Activated CD4-positive, alpha-beta T cell treated with anti-CD3 and anti-CD28 coated beads for 4 hours (primary cell): ENCODE measurements at regions not wholly inside any gene's neighbourhood (a gene's known extent, or its start where the extent isn't known, plus 50 kb on each side); places are given as distances from the start of the nearest gene placed in this dataset.

Experiments
- DNase-seq, 2 donors: peaks; one replicate each; pipeline ENCODE4 v3.0.0-alpha.2; 2020

DNA sequence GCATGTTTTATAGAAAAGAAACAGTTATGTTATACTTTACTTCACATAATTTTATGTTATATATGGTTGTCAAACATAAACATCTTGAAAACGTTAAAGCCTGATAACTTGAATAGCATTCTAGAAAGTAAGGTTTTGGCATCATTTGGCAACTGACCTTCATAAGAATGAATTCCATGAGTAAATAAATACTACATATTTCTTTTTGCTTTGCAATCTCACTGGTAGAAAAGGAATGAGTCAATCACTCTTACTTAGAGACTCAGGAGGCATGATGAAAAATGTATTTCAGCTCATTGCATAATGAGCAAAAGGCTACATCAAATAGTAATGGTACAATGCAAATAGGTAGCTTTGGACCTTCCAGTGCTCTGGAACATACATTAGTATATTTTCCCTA is 1381.9 kb downstream of the EFNB2 start:
- no peak for DNase-seq

DNA sequence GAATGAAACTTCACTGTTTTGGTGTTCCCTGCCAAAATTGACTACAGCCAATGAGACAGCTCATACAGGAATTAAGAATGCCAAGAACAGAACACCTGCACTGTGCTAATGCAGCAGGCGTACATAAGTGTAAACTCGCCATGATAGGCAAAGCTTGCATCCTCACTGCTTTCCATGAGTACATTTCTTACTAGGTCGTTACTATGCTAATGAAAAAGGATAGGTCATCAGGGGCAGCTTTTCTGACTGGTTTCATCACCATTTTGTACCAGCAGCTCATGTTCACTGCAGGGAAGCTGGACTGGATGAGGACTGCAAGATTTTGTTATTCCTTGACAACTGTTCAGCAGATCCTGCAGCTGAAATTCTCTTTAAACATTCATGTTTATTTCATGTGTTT is 1383.8 kb downstream of the EFNB2 start:
- no peak for DNase-seq

DNA sequence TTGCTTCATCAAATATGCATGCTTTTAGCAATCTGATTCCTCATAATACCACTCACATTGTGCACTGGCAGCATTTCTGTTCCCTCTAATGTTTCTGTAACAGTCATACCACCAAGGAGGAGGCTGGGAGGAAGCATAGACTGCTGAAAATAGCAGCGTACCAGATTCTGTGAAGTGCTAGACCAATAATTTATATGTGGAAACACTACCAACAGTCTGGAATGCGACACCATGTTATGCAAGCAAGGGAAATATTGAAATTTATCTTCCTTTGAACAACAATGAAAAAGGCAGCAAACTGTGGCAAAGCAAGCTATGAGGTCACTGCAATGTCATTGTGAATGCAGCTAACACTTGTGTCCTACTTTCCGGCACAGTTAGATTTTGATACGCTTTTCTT is 1388.0 kb downstream of the EFNB2 start:
- no peak for DNase-seq

- no peak for DNase-seq
Observed at GRCh38 chr13:105144936-105145335, 1390.5 kb downstream of the EFNB2 start.

GRCh38 chr13:105144020-105144419 is 1391.4 kb downstream of the EFNB2 start:
- DNase-seq, result no peak

- DNase-seq, result no peak
Observed at GRCh38 chr13:105142556-105142955, 1392.9 kb downstream of the EFNB2 start.

GRCh38 chr13:105139380-105140285 is 1395.8 kb downstream of the EFNB2 start:
- peak; percentile 47 to 51 for DNase-seq

GRCh38 chr13:105139048-105139379 is 1396.4 kb downstream of the EFNB2 start:
- no peak for DNase-seq

DNA sequence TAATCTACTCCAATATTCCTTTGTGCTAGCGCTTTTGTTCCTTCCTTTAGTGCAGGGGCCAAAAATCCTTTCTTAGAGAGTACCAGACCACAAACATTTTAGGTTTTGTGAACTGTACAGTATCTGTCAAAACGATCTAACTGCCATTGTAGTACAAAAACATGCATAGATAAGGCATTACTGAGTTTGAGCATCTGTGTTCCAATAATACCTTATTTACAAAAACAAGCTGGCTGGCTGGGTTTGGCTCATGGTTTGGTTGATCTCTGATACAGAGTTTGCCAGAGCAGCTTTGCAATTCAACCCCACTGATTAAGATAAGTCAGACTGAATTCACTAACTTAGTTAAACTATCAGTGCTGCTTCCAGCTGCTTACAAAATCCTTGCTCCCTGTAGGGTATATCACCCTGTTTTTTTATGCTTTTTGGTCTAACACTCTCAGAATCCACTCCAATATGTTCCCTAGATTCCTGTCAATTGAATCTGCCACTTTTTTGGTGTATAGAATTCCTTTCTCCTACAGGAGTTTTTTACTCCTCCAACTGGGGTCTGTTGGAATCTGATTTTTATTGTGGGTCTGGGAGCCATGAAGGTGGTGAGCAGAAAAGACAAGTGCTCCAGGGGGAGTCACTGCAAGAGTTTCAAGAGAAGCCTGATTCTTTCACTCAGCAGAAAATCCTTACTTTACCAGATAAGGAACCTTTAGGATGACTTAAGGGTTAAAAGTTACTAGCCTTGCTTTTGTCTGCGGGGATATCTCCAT is 1399.4 kb downstream of the EFNB2 start:
- no peak for DNase-seq

DNA sequence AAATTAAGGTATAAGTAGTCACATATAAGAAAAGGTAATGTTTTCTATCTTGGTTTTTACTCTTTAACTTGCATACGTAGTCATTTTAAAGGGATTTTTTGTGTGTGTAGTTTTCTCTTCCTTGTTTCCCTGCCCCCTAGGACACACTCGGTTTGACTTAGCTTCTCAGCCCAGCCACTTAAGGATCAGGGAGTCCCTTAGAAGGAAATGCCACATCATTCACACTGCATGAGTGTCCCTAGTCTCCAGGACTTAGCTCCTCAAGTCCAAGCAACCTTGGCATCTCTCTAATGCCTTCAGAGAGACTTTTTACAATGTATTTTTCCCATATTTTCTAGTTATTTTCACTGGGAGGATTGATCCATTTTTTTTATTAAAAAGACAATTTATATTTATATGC is 1407.7 kb downstream of the EFNB2 start:
- no peak for DNase-seq

DNA sequence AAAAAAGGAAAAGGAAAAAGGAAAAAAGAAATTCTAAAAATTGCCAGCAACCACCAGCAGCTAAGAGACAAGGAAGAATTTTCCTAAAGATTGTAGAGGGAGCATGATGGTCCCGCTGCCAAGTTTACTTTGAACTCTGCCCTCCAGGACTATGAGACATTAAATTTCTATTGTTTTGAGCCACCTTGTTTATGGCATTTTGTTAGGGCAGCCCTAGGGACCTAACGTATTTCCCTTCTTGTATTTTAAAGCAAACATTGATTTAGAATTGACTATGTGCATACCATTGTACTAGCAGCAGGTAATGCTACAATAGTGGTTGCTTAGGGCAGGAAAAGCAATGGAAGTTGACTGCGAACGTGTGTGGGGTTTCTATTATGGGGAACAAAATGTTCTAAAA is 1414.2 kb downstream of the EFNB2 start:
- DNase-seq, result no peak

DNA sequence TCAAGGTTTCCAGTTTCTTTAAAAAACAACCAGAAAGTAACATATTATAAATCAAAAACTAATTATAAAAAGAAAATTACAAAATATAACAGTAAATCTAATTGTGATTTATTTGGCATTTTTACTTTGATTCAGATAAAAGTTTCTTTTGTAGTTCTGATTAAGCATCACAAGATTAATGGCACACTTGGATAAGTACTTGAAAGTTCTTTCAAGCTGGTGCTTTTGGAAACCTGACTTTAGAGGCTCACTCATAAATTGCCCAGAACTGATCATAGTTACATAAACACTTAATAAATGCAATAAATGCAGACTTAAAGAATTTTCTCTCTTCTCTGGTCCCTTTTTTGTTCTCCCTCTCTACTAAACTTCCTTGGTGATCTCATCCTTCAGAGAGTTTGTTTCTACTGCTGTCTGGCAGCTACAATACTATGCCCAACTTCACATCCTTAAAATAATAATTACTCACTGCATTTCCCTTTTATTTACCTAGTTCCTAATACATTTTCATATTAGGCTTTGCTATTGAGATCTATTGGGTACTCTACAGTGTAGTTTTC is 1417.0 kb downstream of the EFNB2 start:
- no peak for DNase-seq

DNA sequence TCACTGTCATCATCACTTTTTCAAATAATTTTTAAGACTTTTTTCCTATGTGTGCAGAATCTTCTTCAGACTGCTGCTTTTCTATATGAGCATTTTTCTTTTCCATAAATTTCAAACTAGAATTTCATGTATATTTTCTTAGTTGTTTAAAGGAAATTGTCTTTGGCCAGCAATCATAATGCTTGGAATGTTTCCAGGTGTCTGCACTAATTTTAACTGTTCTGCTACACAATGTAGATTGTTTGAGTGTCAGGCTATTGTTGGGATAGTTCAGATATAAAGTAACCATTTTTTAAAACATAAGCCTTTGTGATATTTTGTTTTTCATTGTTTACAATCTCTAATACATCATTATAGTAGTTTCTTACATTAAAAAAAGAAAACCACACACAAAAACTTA is 1418.5 kb downstream of the EFNB2 start:
- no peak for DNase-seq

DNA sequence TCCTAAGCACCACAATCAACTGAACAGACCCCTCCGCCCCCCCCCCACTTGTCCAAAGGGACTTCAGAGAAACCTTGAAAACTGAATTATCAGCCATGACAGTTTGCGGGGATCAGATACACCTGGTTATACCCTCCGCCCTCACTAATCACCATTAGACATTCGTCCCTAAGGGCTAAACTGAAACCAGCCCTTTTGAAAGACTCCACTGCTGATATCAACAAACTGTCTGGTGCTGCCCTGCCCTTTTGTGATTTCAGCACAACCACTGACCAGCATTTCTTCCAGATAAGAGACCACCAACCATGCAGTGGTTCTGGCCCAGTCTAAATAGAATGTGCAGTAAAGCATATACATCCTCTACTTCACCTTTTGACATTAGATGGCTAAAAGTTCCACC is 1422.9 kb downstream of the EFNB2 start:
- no peak for DNase-seq

DNA sequence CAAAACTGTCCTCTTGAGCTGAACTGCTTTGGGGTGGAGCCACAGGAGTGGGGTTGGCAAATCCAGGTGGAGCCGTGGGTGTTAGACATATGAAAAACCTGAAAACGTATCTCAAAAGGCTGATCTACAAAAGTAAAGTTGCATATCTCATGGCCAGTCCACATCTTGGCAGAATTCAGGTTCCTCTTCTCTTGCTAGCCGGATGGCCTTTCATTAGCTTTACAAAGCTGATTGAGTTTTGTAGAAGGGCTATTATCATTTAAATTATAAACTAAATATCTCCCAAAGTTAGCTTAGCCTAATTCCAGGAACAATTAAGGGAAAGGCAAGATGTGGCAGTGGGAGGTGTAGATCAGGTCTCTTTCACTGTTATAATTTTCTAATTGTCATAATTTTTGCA is 1427.7 kb downstream of the EFNB2 start:
- no peak for DNase-seq

- no peak for DNase-seq
Observed at GRCh38 chr13:105105471-105105870, 1430.0 kb downstream of the EFNB2 start.

DNA sequence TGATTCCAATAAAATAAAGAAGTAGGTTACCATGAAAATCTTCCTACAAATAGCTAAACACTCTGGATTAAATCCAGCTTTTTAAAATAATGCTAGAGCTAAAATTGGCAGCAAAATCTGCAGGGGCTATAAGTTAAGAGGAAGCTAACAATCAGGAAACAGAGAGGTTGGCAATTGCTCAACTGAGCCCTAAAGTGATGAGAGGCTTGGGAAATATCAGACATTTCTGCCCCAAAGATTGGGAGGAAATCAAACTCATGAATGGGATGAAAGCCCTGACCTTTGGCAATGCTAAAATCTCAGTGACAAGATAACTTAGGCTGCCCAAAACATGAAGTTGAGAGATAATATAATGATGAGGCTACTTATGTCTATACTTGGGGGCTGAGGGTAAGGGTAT is 1437.9 kb downstream of the EFNB2 start:
- no peak for DNase-seq

GRCh38 chr13:105089858-105090643 is 1445.4 kb downstream of the EFNB2 start:
- no peak for DNase-seq

GRCh38 chr13:105087945-105088344 is 1447.5 kb downstream of the EFNB2 start:
- no peak for DNase-seq

DNA sequence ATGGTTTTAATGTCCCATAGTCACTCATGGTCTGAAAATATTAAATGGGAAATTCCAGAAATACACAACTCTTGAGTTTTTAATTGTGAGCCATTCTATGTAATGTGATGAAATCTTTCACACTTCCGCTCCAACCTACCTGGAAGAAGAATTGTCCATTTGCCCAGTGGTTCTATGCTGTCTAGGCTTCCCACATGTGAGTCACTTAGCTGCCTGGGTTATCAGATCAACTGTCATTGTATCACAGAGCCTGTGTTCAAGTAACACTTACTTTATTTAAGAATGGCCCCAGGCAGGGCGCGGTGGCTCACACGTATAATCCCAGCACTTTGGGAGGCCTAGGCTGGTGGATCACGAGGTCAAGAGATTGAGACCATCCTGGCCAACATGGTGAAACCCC is 1450.5 kb downstream of the EFNB2 start:
- no peak for DNase-seq

- no peak for DNase-seq
Observed at GRCh38 chr13:105083992-105084391, 1451.5 kb downstream of the EFNB2 start.

GRCh38 chr13:105074755-105075154 is 1460.7 kb downstream of the EFNB2 start:
- no peak for DNase-seq

DNA sequence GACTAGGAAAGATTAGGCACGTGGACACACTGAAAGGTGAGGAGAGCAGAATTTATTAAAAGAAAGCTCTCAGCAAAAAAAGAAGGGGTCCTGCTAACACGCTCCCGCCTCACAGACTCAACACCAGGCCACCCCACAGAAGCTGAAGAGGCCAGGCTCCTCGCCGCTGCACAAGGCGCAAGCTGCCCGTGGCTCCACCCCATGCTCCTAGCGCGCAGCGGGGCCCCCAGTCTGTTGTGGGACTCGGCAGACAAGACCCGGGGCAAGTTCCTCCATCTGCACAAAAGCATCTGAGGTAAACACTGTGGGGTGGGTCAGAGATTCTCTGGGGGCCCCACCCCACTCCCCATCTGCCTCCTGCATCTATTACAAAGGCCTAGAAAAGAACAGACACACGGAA is 1462.4 kb downstream of the EFNB2 start:
- DNase-seq, result no peak
